Suprapubic skin (tissue), 4 donors: ENCODE measurements at regions not wholly inside any gene's neighbourhood (a gene's known extent, or its start where the extent isn't known, plus 50 kb on each side); places are given as distances from the start of the nearest gene placed in this dataset.

ENCODE experiments used
- DNase-seq, 2 donors: peaks; one replicate each; pipeline ENCODE4 v3.0.0-alpha.2; 2019; ENCODE audit warnings: low spot score in 2 of 2
- H3K27ac ChIP-seq: fragments of 200-600 bp; sonication (generic); one replicate; pipeline ENCODE4 v1.5.1; 2019
- H3K27me3 ChIP-seq: fragments of 200-600 bp; sonication (generic); one replicate; pipeline ENCODE4 v1.5.1; 2019
- H3K36me3 ChIP-seq: fragments of 200-600 bp; sonication (generic); one replicate; pipeline ENCODE4 v1.5.1; 2019
- H3K4me1 ChIP-seq: fragments of 200-600 bp; sonication (generic); one replicate; pipeline ENCODE4 v1.5.1; 2019
- H3K4me3 ChIP-seq: fragments of 200-600 bp; sonication (generic); one replicate; pipeline ENCODE4 v1.5.1; 2019; ENCODE audit warnings: mild to moderate bottlenecking
- H3K9me3 ChIP-seq: fragments of 200-600 bp; sonication (generic); one replicate; pipeline ENCODE4 v1.5.1; 2019
- CTCF ChIP-seq, 2 donors: fragments of 200-600 bp in 1 of 2; fragments of 450-650 bp in 1 of 2; sonication (generic) in 1 of 2; IDR thresholded peaks; one replicate each; pipeline ENCODE4 v1.5.1; 2016 to 2019; ENCODE audit warnings: antibody characterized with exemption in 2 of 2, mild to moderate bottlenecking in 1 of 2, moderate library complexity in 1 of 2
- EP300 ChIP-seq: sonication (generic); formaldehyde crosslinking; IDR thresholded peaks from one replicate; pipeline ENCODE4 v1.6.1; 2017; ENCODE audit warnings: antibody characterized with exemption
- POLR2A ChIP-seq, 2 donors: fragments of 450-650 bp; IDR thresholded peaks; one replicate each; pipeline ENCODE4 v1.6.1; 2017; ENCODE audit warnings: antibody characterized with exemption in 2 of 2, mild to moderate bottlenecking in 2 of 2, moderate library complexity in 2 of 2
- POLR2AphosphoS5 ChIP-seq, 3 donors: sonication (generic); formaldehyde crosslinking; IDR thresholded peaks; one replicate each; pipeline ENCODE4 v1.6.1; 2017; ENCODE audit warnings: antibody characterized with exemption in 3 of 3
- WGBS: methylation state at CpG from one replicate; pipeline ENCODE4 v1.1.5; 2018; 5-methylcytosine and 5-hydroxymethylcytosine counted together

- WGBS, result 79% methylated on average over 7 of the region's 7 CpGs
- H3K4me3 ChIP-seq, result no peak overlapping the region
- DNase-seq, result no peak
Observed at GRCh38 chr10:9285690-9286089, 1231.2 kb downstream of the GATA3 start.

GRCh38 chr10:9289811-9290210 is 1235.3 kb downstream of the GATA3 start:
- Histone ChIP-seq H3K4me1 (no peaks in the 10 kb centered on the region), H3K27ac (no peak overlapping the region), H3K4me3 (no peak overlapping the region), H3K9me3 (no peaks in the 10 kb centered on the region), H3K36me3 (no peaks in the 10 kb centered on the region), H3K27me3 (peaks cover 3% of the 10 kb centered on the region)
- WGBS, result 82% methylated on average over 1 of the region's 1 CpG
- TF ChIP-seq POLR2AphosphoS5 (IDR thresholded peaks at IDR 0.05), result no peak
- TF ChIP-seq POLR2A (IDR thresholded peaks at IDR 0.05), result no peak
- TF ChIP-seq CTCF (IDR thresholded peaks at IDR 0.05), result no peak
- no peak for TF ChIP-seq EP300
- no peak for DNase-seq

More at GRCh38 chr10:9285690-9286089, 1231.2 kb downstream of the GATA3 start:
- H3K9me3 ChIP-seq, result no peaks in the 10 kb centered on the region
- no peaks in the 10 kb centered on the region for H3K4me1 ChIP-seq
- no peaks in the 10 kb centered on the region for H3K36me3 ChIP-seq
- no peak overlapping the region for H3K27ac ChIP-seq
- no peak for TF ChIP-seq POLR2A (IDR thresholded peaks at IDR 0.05)
- TF ChIP-seq EP300, result no peak
- no peak for TF ChIP-seq POLR2AphosphoS5 (IDR thresholded peaks at IDR 0.05)
- no peak for TF ChIP-seq CTCF (IDR thresholded peaks at IDR 0.05)
- H3K27me3 ChIP-seq, result peaks cover 3% of the 10 kb centered on the region

GRCh38 chr10:9291081-9291480 is 1236.6 kb downstream of the GATA3 start:
- DNase-seq, result no peak
- WGBS, result 58% methylated on average over 1 of the region's 1 CpG
- Histone ChIP-seq H3K9me3 (no peaks in the 10 kb centered on the region), H3K36me3 (no peaks in the 10 kb centered on the region), H3K4me1 (no peaks in the 10 kb centered on the region), H3K4me3 (no peak overlapping the region), H3K27ac (no peak overlapping the region), H3K27me3 (peaks cover 3% of the 10 kb centered on the region)
- TF ChIP-seq EP300 (no peak), POLR2A (IDR thresholded peaks at IDR 0.05) (no peak), POLR2AphosphoS5 (IDR thresholded peaks at IDR 0.05) (no peak), CTCF (IDR thresholded peaks at IDR 0.05) (no peak)

GRCh38 chr10:9294132-9294663 is 1239.7 kb downstream of the GATA3 start:
- H3K27ac ChIP-seq, result no peak overlapping the region
- WGBS, result 27% methylated on average over 4 of the region's 4 CpGs
- no peaks in the 10 kb centered on the region for H3K9me3 ChIP-seq
- no peak for DNase-seq
- no peaks in the 10 kb centered on the region for H3K36me3 ChIP-seq
- no peaks in the 10 kb centered on the region for H3K27me3 ChIP-seq
- no peaks in the 10 kb centered on the region for H3K4me1 ChIP-seq
- H3K4me3 ChIP-seq, result no peak overlapping the region
- TF ChIP-seq POLR2AphosphoS5 (IDR thresholded peaks at IDR 0.05), result no peak
- TF ChIP-seq POLR2A (IDR thresholded peaks at IDR 0.05), result no peak
- no peak for TF ChIP-seq EP300
- TF ChIP-seq CTCF (IDR thresholded peaks at IDR 0.05), result no peak

GRCh38 chr10:9294865-9295264 is 1240.4 kb downstream of the GATA3 start:
- H3K27ac ChIP-seq, result no peak overlapping the region
- no peak for TF ChIP-seq EP300
- no peak for DNase-seq
- H3K4me3 ChIP-seq, result no peak overlapping the region
- no peaks in the 10 kb centered on the region for H3K27me3 ChIP-seq
- WGBS, result 62% methylated on average over 1 of the region's 1 CpG
- H3K9me3 ChIP-seq, result no peaks in the 10 kb centered on the region
- H3K4me1 ChIP-seq, result no peaks in the 10 kb centered on the region
- no peaks in the 10 kb centered on the region for H3K36me3 ChIP-seq

GRCh38 chr10:9296190-9296589 is 1241.7 kb downstream of the GATA3 start:
- WGBS, result 66% methylated on average over 4 of the region's 4 CpGs
- no peak for DNase-seq

More at GRCh38 chr10:9296190-9296589, 1241.7 kb downstream of the GATA3 start:
- TF ChIP-seq POLR2AphosphoS5 (IDR thresholded peaks at IDR 0.05), result no peak
- TF ChIP-seq CTCF (IDR thresholded peaks at IDR 0.05), result no peak
- no peak for TF ChIP-seq EP300
- no peak for TF ChIP-seq POLR2A (IDR thresholded peaks at IDR 0.05)
- H3K27me3 ChIP-seq, result no peaks in the 10 kb centered on the region
- H3K4me3 ChIP-seq, result no peak overlapping the region
- no peak overlapping the region for H3K27ac ChIP-seq
- H3K36me3 ChIP-seq, result no peaks in the 10 kb centered on the region
- no peaks in the 10 kb centered on the region for H3K4me1 ChIP-seq
- no peaks in the 10 kb centered on the region for H3K9me3 ChIP-seq
